ENCODE measurements at regions not wholly inside any gene's neighbourhood (a gene's known extent, or its start where the extent isn't known, plus 50 kb on each side); places are given as distances from the start of the nearest gene placed in this dataset.

DNA sequence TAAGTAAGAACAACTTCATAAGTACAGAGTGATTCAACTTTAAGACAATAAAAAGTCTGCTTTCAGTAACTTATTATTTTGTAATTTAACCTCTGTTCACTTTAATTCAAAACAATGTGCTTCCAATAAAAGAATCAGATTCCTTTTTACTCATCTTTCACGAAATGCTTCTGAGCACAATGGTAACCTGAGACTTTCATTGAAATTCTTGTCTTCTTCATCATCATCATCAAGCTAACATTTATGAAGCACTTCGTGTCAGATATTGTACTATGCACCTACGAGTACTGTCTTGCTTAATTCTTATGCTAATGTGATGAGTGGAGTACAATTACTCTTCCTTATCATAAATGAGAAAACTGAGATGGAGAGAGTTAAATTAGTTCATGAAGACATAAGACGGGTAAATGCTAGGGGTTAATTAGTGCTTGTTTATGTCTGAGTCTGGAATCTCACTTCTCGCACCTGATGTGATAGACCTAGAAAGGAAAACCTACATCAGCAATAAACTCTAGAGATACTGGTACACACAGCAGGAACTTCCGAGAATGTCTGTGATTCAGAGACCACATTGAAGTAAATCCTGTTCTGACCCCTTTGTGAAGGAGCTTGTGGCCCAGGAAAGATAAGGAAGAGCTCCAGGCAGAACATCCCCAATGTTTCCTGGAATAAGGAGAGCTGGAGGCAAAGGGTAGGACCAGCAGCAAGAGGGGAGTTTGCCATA, 227.6 kb upstream of the ETAA1 start:
- TF ChIP-seq, protein P1, sequence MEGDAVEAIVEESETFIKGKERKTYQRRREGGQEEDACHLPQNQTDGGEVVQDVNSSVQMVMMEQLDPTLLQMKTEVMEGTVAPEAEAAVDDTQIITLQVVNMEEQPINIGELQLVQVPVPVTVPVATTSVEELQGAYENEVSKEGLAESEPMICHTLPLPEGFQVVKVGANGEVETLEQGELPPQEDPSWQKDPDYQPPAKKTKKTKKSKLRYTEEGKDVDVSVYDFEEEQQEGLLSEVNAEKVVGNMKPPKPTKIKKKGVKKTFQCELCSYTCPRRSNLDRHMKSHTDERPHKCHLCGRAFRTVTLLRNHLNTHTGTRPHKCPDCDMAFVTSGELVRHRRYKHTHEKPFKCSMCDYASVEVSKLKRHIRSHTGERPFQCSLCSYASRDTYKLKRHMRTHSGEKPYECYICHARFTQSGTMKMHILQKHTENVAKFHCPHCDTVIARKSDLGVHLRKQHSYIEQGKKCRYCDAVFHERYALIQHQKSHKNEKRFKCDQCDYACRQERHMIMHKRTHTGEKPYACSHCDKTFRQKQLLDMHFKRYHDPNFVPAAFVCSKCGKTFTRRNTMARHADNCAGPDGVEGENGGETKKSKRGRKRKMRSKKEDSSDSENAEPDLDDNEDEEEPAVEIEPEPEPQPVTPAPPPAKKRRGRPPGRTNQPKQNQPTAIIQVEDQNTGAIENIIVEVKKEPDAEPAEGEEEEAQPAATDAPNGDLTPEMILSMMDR (IDR thresholded peaks at IDR 0.05) = no peak
- H3K4me1 ChIP-seq (ENCODE audit: control insufficient read depth in 1 of 2, low read depth in 2 of 2) = no peaks in the 10 kb centered on the region

DNA sequence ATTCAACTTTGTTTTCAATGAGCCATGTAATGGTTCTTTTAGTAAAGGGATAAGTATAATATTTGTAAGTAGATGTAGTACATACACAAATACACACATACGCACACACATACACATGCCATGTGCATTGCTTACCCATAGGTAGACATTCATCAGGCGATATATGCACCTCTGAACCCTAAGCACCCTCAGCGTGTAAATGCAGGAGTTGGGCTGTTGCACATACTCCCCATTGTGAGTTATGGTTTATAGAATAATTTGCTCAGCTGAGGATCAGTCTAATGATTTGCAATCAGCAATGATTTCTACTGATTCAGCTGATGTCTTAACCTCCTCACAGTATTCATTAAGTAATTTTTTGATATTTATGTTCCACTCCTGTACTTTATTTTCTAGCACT, 217.6 kb upstream of the ETAA1 start:
- no peak for ATAC-seq (ENCODE audit: insufficient number of reproducible peaks, low FRiP score, low read depth)

More for the DNA sequence above, 227.6 kb upstream of the ETAA1 start:
- ATAC-seq (ENCODE audit: insufficient number of reproducible peaks, low FRiP score, low read depth) (no peak), DNase-seq (ENCODE audit: low spot score) (no peak)
- H3K9me3 ChIP-seq = no peaks in the 10 kb centered on the region
- H3K27me3 ChIP-seq (replicated peaks; ENCODE audit: insufficient read depth) = no peaks in the 10 kb centered on the region
- H3K4me3 ChIP-seq = no peak overlapping the region
- H3K36me3 ChIP-seq = no peaks in the 10 kb centered on the region
- no peak overlapping the region for H3K27ac ChIP-seq

DNA sequence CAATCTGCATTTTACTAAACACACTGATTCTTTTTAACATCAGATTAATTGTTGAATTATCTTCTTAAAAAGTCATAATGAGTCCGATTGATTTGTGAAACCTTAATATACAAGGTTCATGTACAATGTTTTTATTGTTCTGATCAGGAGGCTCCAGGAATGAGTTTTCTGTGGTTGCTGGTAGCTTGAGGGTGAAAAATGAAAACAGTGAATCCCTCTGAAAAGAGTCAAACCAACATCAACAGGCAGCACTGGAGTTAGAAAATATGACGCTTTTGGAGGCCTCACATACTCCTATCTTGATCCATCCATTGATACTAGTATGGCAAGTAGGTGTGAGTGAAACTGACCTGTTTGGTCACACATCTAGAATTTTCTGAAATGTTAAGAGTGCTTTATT, 216.3 kb upstream of the ETAA1 start:
- DNase-seq (ENCODE audit: low spot score) = no peak
- H3K36me3 ChIP-seq = no peaks in the 10 kb centered on the region
- no peaks in the 10 kb centered on the region for H3K4me1 ChIP-seq (ENCODE audit: control insufficient read depth in 1 of 2, low read depth in 2 of 2)
- H3K4me3 ChIP-seq = no peak overlapping the region
- TF ChIP-seq, protein P1 (IDR thresholded peaks at IDR 0.05) = no peak
- H3K27me3 ChIP-seq (replicated peaks; ENCODE audit: insufficient read depth) = no peaks in the 10 kb centered on the region
- no peaks in the 10 kb centered on the region for H3K9me3 ChIP-seq
- no peak overlapping the region for H3K27ac ChIP-seq
- no peak for ATAC-seq (ENCODE audit: insufficient number of reproducible peaks, low FRiP score, low read depth)

More for the DNA sequence above, 217.6 kb upstream of the ETAA1 start:
- Histone ChIP-seq H3K4me3 (no peak overlapping the region), H3K9me3 (no peaks in the 10 kb centered on the region), H3K27ac (no peak overlapping the region), H3K27me3 (replicated peaks; ENCODE audit: insufficient read depth) (no peaks in the 10 kb centered on the region), H3K4me1 (ENCODE audit: control insufficient read depth in 1 of 2, low read depth in 2 of 2) (no peaks in the 10 kb centered on the region), H3K36me3 (no peaks in the 10 kb centered on the region)
- TF ChIP-seq, protein P1 (IDR thresholded peaks at IDR 0.05) = no peak
- no peak for DNase-seq (ENCODE audit: low spot score)

- TF ChIP-seq, protein P1 (IDR thresholded peaks at IDR 0.05) = no peak
- no peak overlapping the region for H3K27ac ChIP-seq
Observed at GRCh38 chr2:67182884-67183283, 214.2 kb upstream of the ETAA1 start.

GRCh38 chr2:67186326-67186725, 210.8 kb upstream of the ETAA1 start:
- no peaks in the 10 kb centered on the region for H3K9me3 ChIP-seq
- H3K4me1 ChIP-seq (ENCODE audit: control insufficient read depth in 1 of 2, low read depth in 2 of 2) = no peaks in the 10 kb centered on the region
- H3K4me3 ChIP-seq = no peak overlapping the region
- TF ChIP-seq, protein P1 (IDR thresholded peaks at IDR 0.05) = no peak
- no peak overlapping the region for H3K27ac ChIP-seq
- no peaks in the 10 kb centered on the region for H3K36me3 ChIP-seq
- H3K27me3 ChIP-seq (replicated peaks; ENCODE audit: insufficient read depth) = no peaks in the 10 kb centered on the region
- no peak for ATAC-seq (ENCODE audit: insufficient number of reproducible peaks, low FRiP score, low read depth)
- no peak for DNase-seq (ENCODE audit: low spot score)

More at GRCh38 chr2:67182884-67183283, 214.2 kb upstream of the ETAA1 start:
- H3K36me3 ChIP-seq = no peaks in the 10 kb centered on the region
- H3K4me3 ChIP-seq = no peak overlapping the region
- no peak for ATAC-seq (ENCODE audit: insufficient number of reproducible peaks, low FRiP score, low read depth)
- H3K4me1 ChIP-seq (ENCODE audit: control insufficient read depth in 1 of 2, low read depth in 2 of 2) = no peaks in the 10 kb centered on the region
- no peak for DNase-seq (ENCODE audit: low spot score)
- H3K27me3 ChIP-seq (replicated peaks; ENCODE audit: insufficient read depth) = no peaks in the 10 kb centered on the region
- no peaks in the 10 kb centered on the region for H3K9me3 ChIP-seq
